DOHH2 (cell line): ENCODE measurements at regions not wholly inside any gene's neighbourhood (a gene's known extent, or its start where the extent isn't known, plus 50 kb on each side); places are given as distances from the start of the nearest gene placed in this dataset.

Experiments used
- H3F3A ChIP-seq: fragments of 200-600 bp; sonication (generic), shearing (Covaris generic); 2 replicates; pipeline ENCODE4 v1.6.0; 2016; ENCODE audit warnings: antibody characterized with exemption, mild to moderate bottlenecking; ENCODE audit not compliant: control insufficient read depth, insufficient read depth
- H3K27ac ChIP-seq: fragments of 200-600 bp; sonication (generic); 2 replicates; pipeline ENCODE4 v1.5.1; 2014; ENCODE audit warnings: low read depth, mild to moderate bottlenecking, low read length, moderate library complexity
- H3K27me3 ChIP-seq: fragments of 200-600 bp; sonication (generic); 2 replicates; pipeline ENCODE4 v1.6.1; 2014; ENCODE audit warnings: mild to moderate bottlenecking, low read length, mixed read lengths; ENCODE audit not compliant: control insufficient read depth
- H3K36me3 ChIP-seq: fragments of 200-600 bp; sonication (generic); 2 replicates; pipeline ENCODE4 v1.6.1; 2014; ENCODE audit warnings: mild to moderate bottlenecking, low read length, moderate library complexity, mixed read lengths; ENCODE audit not compliant: control insufficient read depth
- H3K4me1 ChIP-seq: fragments of 200-600 bp; sonication (generic); 2 replicates; pipeline ENCODE4 v1.6.1; 2014; ENCODE audit warnings: mild to moderate bottlenecking, low read length, mixed read lengths; ENCODE audit not compliant: control insufficient read depth
- H3K4me2 ChIP-seq: fragments of 200-600 bp; sonication (generic); 2 replicates; pipeline ENCODE4 v1.6.0; 2014; ENCODE audit warnings: mild to moderate bottlenecking, low read length, moderate library complexity
- H3K4me3 ChIP-seq: fragments of 200-600 bp; sonication (generic); 2 replicates; pipeline ENCODE4 v1.5.1; 2014; ENCODE audit warnings: mild to moderate bottlenecking, low read length, mixed read lengths
- H3K79me2 ChIP-seq: fragments of 200-600 bp; sonication (generic); 2 replicates; pipeline ENCODE4 v1.6.1; 2014; ENCODE audit warnings: mild to moderate bottlenecking, low read length, mixed read lengths; ENCODE audit not compliant: control insufficient read depth
- H3K9me2 ChIP-seq: fragments of 200-600 bp; sonication (generic); replicated peaks from 2 replicates; pipeline ENCODE4 v1.6.1; 2014; ENCODE audit warnings: mild to moderate bottlenecking, low read length, mixed read lengths; ENCODE audit not compliant: control insufficient read depth
- H3K9me3 ChIP-seq: fragments of 200-600 bp; sonication (generic); 2 replicates; pipeline ENCODE4 v1.6.1; 2014; ENCODE audit warnings: antibody characterized with exemption, low read length, mixed read lengths; ENCODE audit not compliant: control insufficient read depth, insufficient read depth
- H4K20me1 ChIP-seq: fragments of 200-600 bp; sonication (generic); 2 replicates; pipeline ENCODE4 v1.6.0; 2014; ENCODE audit warnings: low read depth, mild to moderate bottlenecking, antibody characterized with exemption, low read length, moderate library complexity; ENCODE audit not compliant: control insufficient read depth, insufficient read depth
- EZH2phosphoT487 ChIP-seq: fragments of 200-600 bp; sonication (generic); IDR thresholded peaks from 2 replicates; pipeline ENCODE4 v1.6.1; 2017; ENCODE audit warnings: borderline replicate concordance, mild to moderate bottlenecking, antibody characterized with exemption, low read length, moderate library complexity, mixed read lengths
- TF ChIP-seq, protein P1 (sequence below): fragments of 200-600 bp; sonication (generic); IDR thresholded peaks from one replicate; pipeline ENCODE4 v1.5.1; 2014; ENCODE audit warnings: antibody characterized with exemption, mild to moderate bottlenecking, low read depth, low read length; ENCODE audit not compliant: poor library complexity, severe bottlenecking

DNA sequence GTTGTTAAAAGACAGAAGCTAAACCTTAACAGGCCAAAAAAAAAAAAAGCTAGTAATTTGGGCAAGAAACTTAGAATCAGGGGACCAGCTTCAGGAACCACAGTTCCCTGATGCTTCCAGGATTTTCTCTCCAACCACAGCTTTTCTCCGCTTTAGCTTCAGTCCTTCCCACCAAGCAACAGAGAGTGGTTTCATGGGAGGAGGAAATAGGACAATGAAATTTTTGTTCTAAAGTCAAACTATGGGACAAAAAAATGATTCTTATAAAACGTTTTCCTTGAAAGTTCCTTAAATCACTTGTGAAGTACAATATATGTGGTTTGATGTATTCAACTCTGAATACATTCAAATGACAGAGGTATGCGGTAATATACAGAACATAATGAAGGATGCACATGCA is 71.0 kb upstream of the DHX15 start:
- H4K20me1 ChIP-seq = 0 out of 2 replicates have a peak, but pooled peaks cover 5% of the 10 kb centered on the region
- no peaks in the 10 kb centered on the region for H3K36me3 ChIP-seq
- H3K9me2 ChIP-seq = no peaks in the 10 kb centered on the region
- H3K9me3 ChIP-seq = 0 out of 2 replicates have a peak, but pooled peaks cover 4% of the 10 kb centered on the region
- no peak overlapping the region for H3K27ac ChIP-seq
- no peak overlapping the region for H3K4me2 ChIP-seq
- TF ChIP-seq, protein P1, sequence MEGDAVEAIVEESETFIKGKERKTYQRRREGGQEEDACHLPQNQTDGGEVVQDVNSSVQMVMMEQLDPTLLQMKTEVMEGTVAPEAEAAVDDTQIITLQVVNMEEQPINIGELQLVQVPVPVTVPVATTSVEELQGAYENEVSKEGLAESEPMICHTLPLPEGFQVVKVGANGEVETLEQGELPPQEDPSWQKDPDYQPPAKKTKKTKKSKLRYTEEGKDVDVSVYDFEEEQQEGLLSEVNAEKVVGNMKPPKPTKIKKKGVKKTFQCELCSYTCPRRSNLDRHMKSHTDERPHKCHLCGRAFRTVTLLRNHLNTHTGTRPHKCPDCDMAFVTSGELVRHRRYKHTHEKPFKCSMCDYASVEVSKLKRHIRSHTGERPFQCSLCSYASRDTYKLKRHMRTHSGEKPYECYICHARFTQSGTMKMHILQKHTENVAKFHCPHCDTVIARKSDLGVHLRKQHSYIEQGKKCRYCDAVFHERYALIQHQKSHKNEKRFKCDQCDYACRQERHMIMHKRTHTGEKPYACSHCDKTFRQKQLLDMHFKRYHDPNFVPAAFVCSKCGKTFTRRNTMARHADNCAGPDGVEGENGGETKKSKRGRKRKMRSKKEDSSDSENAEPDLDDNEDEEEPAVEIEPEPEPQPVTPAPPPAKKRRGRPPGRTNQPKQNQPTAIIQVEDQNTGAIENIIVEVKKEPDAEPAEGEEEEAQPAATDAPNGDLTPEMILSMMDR = no peak
- no peak for TF ChIP-seq EZH2phosphoT487
- no peaks in the 10 kb centered on the region for H3F3A ChIP-seq
- peaks cover 17% of the 10 kb centered on the region for H3K27me3 ChIP-seq
- H3K4me3 ChIP-seq = no peak overlapping the region
- H3K4me1 ChIP-seq = peaks cover 9% of the 10 kb centered on the region
- no peaks in the 10 kb centered on the region for H3K79me2 ChIP-seq

DNA sequence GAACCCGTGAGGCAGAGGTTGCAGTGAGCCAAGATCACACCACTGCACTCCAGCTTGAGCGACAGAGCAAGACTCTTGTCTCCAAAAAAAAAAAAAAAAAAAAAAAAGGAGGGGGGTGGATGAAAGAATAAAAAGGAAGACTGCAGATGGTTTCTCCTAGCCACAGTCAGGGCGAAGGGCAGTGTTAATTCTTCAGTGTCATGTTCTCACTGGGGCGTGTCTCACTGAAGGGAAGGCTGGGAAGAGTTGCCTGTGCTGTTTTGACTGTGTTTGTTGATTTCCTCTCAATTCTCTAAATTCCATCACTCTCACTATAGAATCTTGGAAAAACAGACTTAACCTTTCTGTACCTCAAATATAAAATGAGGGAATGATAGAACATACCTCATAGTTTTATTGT is 71.6 kb upstream of the DHX15 start:
- Histone ChIP-seq H4K20me1 (0 out of 2 replicates have a peak, but pooled peaks cover 5% of the 10 kb centered on the region), H3K9me2 (no peaks in the 10 kb centered on the region), H3K79me2 (no peaks in the 10 kb centered on the region), H3K4me2 (no peak overlapping the region), H3K27ac (no peak overlapping the region), H3K4me3 (no peak overlapping the region), H3K27me3 (peaks cover 20% of the 10 kb centered on the region), H3F3A (no peaks in the 10 kb centered on the region), H3K4me1 (peaks cover 9% of the 10 kb centered on the region), H3K9me3 (0 out of 2 replicates have a peak, but pooled peaks cover 4% of the 10 kb centered on the region), H3K36me3 (no peaks in the 10 kb centered on the region)
- TF ChIP-seq, protein P1 = no peak
- no peak for TF ChIP-seq EZH2phosphoT487

DNA sequence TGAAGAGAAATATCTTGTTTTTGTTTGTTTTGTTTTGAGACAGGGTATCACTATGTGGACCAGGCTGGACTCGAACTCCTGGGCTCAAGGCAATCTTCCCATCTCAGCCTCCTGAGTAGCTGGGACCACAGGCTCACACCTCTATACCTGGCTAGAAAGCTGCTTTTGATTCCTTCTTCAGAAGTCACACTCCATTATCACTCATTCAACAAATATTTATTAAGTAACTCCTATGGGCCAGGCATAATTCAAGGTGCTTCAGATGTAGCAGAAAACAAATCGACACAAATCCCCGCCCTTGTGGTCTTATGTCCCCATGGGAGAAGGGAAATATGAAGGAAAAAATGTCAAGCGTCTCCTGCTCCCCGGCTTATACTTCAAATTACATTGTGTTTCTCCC is 72.6 kb upstream of the DHX15 start:
- Histone ChIP-seq H3K9me2 (no peaks in the 10 kb centered on the region), H3K79me2 (no peaks in the 10 kb centered on the region), H3K27ac (no peak overlapping the region), H3K36me3 (no peaks in the 10 kb centered on the region), H3F3A (no peaks in the 10 kb centered on the region), H3K9me3 (0 out of 2 replicates have a peak, but pooled peaks cover 4% of the 10 kb centered on the region), H3K4me2 (no peak overlapping the region), H3K4me1 (peaks cover 9% of the 10 kb centered on the region), H3K4me3 (no peak overlapping the region), H4K20me1 (0 out of 2 replicates have a peak, but pooled peaks cover 5% of the 10 kb centered on the region), H3K27me3 (peaks cover 20% of the 10 kb centered on the region)
- TF ChIP-seq, protein P1 = no peak
- no peak for TF ChIP-seq EZH2phosphoT487
